ENCODE measurements at regions not wholly inside any gene's neighbourhood (a gene's known extent, or its start where the extent isn't known, plus 50 kb on each side); places are given as distances from the start of the nearest gene placed in this dataset.

- FAIRE-seq, result no peak
Observed at GRCh38 chr15:37720267-37720666, 214.2 kb upstream of the TMCO5A start.

GRCh38 chr15:37731146-37731746, 203.2 kb upstream of the TMCO5A start:
- FAIRE-seq, result no peak

GRCh38 chr15:37733628-37734027, 200.8 kb upstream of the TMCO5A start:
- no peak for FAIRE-seq

GRCh38 chr15:37740623-37741141, 193.8 kb upstream of the TMCO5A start:
- no peak for FAIRE-seq

GRCh38 chr15:37743826-37744225, 190.6 kb upstream of the TMCO5A start:
- no peak for FAIRE-seq

GRCh38 chr15:37744521-37744920, 189.9 kb upstream of the TMCO5A start:
- FAIRE-seq, result no peak

- FAIRE-seq, result no peak
Observed at GRCh38 chr15:37751401-37751800, 183.0 kb upstream of the TMCO5A start.

- no peak for FAIRE-seq
Observed at GRCh38 chr15:37756407-37756806, 178.0 kb upstream of the TMCO5A start.

- FAIRE-seq, result no peak
Observed at GRCh38 chr15:37758412-37758811, 176.0 kb upstream of the TMCO5A start.

GRCh38 chr15:37764733-37765191, 169.7 kb upstream of the TMCO5A start:
- FAIRE-seq, result no peak

GRCh38 chr15:37765786-37766185, 168.7 kb upstream of the TMCO5A start:
- no peak for FAIRE-seq

GRCh38 chr15:37767841-37768455, 166.5 kb upstream of the TMCO5A start:
- no peak for FAIRE-seq

- FAIRE-seq, result no peak
Observed at GRCh38 chr15:37771465-37771864, 163.0 kb upstream of the TMCO5A start.

GRCh38 chr15:37773111-37773860, 161.2 kb upstream of the TMCO5A start:
- FAIRE-seq, result no peak

- FAIRE-seq, result no peak
Observed at GRCh38 chr15:37774961-37775360, 159.5 kb upstream of the TMCO5A start.

- no peak for FAIRE-seq
Observed at GRCh38 chr15:37777006-37777405, 157.4 kb upstream of the TMCO5A start.

- FAIRE-seq, result no peak
Observed at GRCh38 chr15:37783290-37783689, 151.2 kb upstream of the TMCO5A start.

- FAIRE-seq, result no peak
Observed at GRCh38 chr15:37788330-37788729, 146.1 kb upstream of the TMCO5A start.

GRCh38 chr15:37788767-37789396, 145.6 kb upstream of the TMCO5A start:
- no peak for FAIRE-seq

- no peak for FAIRE-seq
Observed at GRCh38 chr15:37789397-37789786, 145.0 kb upstream of the TMCO5A start.

- FAIRE-seq, result no peak
Observed at GRCh38 chr15:37789881-37790280, 144.6 kb upstream of the TMCO5A start.

- no peak for FAIRE-seq
Observed at GRCh38 chr15:37791693-37792092, 142.7 kb upstream of the TMCO5A start.

GRCh38 chr15:37792351-37792750, 142.1 kb upstream of the TMCO5A start:
- no peak for FAIRE-seq

Measured in colon (tissue), 2 donors.